ENCODE measurements at regions not wholly inside any gene's neighbourhood (a gene's known extent, or its start where the extent isn't known, plus 50 kb on each side); places are given as distances from the start of the nearest gene placed in this dataset.

DNA sequence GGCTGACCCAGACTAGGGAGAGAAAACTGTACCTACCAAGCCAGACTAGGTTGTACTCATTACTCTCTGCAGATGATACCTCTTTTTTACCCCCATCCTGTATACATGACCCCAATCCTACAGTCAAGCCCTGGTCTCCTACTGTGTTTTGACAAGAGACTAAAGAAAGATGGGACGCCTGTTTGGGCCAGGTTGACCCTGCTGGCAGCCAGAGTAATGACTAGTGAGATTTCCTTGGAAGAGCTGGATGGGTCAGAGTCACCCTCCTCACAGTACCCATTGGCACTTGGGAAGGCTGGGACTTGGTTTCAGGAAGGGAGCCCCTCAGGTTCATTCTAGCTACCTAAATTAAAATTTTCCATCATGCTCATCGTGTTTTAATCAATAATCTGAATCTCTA lies 89.7 kb upstream of the NR4A3 start:
- no peak for DNase-seq

DNA sequence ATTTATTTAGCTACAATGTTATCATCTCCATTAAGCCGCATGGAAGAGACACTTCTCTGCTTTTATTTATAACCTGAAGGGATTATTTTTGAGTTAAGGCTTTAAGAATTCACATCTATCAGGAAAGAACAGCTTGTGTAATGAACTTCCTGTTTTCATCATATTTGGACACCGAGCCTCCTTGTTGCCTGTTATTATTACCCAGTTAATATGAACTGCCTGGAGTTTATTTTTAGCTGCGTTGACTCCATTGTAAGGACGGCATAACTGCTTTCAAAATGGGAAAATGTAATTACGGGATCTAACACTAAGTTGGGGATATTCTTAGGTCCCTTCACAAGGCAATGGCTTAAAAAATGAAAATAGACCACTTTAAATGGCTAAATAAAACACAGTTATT lies 89.0 kb upstream of the NR4A3 start:
- no peak for DNase-seq

DNA sequence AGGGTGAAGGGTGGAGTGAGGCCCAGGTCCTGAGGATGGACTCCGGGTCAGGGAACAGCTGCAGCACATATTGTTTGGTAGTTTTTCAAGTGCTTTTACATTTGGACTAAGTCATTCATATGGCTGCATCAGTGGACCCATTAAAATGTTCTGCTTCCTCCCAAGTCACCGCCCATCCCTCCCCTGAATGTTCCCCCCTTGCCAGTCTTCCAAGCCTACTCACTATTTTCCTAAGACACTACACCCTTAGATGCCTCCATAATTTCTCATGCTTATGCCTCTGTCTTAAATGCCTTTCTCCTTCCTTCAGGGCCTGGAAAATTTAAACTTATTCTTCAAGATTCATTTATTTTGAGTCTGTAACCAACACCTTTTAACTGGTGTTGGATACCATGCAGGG lies 86.6 kb upstream of the NR4A3 start:
- no peak for DNase-seq

DNA sequence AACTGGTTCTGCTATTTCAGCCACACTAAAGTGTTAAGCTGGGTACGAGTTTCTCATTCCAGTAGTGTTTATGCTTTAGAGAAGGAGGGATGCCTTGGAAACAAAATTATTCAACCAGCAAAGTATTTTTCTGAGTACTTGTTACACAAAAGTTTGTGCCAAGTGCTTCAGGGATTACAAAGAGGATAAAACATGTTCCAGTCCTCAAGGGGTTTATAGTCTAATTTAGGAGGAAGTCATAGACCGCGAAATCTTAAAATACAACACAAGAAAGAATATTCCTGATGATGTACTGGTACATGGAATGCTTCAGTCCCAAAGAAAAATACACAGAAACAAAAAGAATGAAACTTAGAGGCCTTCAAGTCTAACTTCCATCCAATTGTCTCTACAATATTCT lies 85.4 kb upstream of the NR4A3 start:
- DNase-seq = no peak

DNA sequence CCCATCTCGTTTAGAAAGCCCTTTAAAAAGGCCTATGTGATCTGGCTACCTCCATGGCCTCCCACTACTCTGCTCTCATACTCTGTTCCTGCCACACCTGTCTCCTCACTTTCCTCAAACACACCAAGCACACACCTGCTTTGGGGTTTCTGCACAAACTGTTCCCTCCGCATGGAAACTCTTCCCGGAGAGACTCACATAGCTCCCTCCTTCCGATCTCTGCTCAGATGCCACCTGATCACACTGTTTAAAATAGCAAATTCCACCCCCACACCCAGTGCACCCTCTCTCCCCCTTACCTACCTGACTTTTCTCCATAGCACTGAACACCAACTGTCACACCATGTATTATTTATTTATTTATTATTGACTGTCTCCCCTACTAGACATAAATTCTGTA lies 84.0 kb upstream of the NR4A3 start:
- no peak for DNase-seq

DNA sequence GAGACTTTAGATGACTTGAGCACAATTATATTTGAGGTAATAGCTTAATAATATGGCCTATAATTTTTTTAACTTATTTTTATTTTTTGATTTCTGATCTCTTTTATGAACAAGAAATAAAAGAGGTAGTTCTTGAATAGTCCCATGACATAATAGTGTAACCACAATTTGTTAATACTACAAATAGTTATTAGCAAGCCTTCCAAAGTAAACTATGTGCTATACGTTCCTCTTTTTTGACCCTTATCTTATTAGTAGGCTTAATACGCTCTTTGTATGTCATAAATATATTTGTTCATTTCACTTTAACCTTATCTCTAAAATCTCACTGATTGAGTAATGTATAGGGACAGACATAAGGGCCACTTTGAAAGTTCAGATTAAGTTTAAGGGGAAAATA lies 78.7 kb upstream of the NR4A3 start:
- no peak for DNase-seq

DNA sequence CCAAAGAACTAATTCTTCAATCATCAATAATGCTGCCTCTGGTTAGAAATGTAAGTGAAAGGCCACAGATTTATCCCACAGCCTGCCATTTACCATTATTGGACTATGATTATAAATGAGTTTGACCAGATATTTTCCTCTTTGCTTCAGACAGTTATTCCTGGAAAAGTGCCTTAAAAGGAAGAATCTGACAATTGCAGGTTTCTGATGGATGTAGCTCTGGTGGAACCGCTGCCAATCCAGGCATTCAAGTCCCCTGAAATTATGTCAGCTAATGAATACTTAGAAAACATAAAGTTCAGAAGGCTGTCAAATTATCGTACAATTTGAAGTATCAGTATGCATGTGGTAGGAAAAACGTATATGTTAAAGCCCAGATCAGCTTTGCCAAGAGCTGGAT lies 78.2 kb upstream of the NR4A3 start:
- no peak for DNase-seq

DNA sequence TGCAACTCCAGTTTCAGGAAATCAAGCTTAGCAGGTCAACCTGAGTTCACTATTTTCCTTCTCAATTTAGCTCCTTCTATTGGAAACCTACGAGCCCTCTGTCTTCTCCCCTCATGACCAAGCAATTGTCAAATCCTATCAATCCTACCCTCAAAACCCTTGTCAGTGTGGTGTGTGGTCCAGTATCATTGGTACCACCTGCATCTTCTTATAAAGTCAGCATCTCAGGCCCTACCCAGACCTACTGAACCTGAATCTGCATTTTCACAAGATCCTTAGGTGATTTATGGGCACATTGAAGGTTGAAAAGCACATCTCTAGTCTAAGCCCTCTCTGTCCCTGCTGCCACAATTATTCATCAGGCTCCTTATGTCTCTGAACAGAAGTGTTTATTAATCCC lies 77.6 kb upstream of the NR4A3 start:
- no peak for DNase-seq

DNA sequence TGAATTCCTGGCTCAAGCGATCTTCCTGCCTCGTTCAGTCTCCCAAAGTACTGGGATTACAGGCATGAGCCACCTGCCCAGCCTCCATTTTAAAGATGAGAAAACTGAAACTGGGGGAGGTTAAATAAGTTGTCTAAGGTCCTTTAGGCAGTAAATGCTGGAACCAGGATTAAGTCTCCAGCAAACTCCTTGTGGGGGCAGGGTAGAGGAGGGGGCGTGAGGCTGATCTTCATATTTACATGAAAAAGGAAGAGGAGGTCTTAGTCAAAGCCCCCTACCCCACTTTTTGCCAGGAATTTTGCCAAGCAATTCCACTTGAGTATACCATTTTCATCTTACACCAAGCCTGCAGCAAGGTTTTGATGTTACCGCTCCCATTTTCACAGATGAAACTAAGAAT lies 76.6 kb upstream of the NR4A3 start:
- DNase-seq = no peak

DNA sequence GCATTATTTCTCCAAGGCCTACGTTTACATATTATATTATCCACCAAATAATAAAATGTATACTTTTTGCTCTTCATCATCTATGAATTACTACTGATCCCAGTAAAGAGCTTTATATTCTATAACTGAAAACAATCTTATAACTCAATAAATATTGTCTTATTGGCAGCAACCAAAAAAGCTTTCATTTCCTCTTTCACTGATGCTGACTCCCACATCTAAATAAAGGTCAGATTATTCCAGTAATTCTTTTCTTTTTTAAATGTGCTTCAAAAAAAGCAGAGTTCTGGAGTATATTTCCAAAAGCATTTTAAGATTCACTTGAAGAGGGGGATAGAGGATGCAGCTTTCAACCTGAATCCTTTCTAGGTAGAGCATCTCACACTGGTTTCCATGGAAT lies 75.3 kb upstream of the NR4A3 start:
- DNase-seq = no peak

DNA sequence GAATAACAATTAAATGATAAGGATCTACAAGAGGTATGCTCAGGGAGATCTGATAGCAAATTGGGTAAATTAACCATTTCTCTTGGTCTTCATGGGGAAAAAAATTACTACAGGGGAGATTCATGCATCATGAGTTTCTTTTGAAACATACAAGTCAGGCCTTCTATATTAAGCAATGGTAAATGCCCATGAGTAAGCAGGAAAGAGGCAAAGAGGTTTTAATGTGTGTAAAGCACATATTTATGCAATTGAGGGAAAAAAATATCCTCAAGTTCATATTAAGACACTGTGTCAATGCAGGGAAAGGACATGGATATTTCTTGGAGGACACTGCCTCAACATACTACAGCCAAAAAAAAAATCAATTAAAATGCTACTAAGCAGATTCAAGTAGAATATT lies 73.4 kb upstream of the NR4A3 start:
- DNase-seq = no peak

DNA sequence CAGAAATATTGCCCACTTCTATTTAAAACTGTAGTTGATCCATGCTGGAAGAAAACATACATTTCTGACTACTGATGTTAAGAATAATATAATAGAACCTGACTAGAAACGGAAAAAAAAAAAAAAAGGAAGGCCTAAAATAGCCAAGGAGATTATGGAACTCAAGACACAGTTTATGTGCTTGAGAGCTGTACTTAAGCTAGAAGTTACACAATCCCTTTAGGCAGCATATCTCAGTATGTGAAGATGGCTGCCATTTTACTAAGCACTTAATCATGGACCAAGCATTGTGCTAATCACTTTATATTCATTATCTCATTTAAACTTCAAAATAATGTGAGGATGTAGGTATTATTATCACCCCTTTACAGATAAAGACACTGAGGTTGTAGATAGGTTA lies 73.0 kb upstream of the NR4A3 start:
- no peak for DNase-seq

DNA sequence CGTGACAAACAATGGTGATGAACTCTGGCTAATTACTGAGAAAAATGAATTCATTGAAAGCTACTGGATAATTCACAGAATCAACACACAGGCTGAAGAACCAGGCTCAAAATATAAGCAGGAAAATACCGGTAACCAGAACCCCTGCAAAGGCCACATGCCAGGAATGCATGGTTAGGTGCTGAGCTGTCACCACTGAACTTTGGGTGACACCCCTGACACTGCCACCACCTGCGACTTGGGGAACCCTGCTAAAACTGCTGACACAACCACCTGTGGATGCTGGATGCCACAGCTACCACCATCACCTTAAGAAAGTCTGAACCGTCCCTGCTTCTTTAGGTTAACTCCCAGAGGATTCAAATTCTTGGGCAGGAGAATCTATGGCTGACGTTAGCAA lies 72.0 kb upstream of the NR4A3 start:
- DNase-seq = no peak

DNA sequence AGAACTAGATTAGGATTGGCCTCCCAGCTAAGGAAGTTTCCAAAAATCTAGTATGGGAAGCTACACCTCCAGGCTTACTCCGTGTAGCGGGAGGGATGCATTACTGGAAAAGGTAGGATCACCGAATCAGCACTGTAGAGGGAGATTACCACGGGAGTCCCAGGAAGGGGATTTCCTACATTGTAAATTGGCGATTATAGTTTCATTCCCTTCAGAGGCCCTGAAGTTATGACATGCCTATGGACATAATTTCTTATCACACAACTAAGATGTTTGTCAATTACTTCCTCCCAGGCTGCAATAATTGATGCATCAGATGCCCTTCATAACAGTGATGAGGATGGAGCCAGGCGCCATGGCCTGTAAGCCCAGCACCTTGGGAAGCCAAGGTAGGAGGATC lies 71.2 kb upstream of the NR4A3 start:
- no peak for DNase-seq

DNA sequence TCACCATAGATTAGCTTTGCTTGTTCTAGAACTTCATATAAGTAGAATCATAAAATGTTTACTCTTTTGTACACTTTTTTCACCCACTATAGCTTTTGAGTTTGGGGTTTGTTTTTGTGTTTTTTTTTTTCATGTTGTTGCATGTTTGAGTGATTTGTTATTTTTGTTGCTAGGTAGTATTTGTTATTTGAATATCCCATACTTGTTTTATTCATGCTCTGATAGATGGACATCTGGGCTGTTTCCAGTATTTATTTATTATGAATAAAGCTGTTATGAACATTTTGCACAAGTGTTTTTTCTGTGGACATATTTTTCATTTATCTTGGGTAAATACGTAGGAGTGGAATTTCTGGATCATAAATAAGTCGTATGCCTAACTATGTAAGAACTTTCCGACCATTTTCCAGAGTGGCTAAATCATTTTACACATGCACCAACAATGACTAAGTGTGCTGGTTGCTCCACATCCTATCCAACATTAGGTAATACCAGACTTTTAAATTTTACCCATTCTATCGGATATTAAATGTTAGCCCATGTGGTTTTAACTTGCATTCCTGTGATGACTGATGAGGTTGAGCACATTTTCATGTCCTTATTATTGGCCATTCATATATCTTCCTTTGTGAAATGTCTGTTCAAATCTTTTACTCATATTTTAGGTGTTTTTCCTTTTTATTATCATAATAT lies 69.1 kb upstream of the NR4A3 start:
- DNase-seq = no peak

DNA sequence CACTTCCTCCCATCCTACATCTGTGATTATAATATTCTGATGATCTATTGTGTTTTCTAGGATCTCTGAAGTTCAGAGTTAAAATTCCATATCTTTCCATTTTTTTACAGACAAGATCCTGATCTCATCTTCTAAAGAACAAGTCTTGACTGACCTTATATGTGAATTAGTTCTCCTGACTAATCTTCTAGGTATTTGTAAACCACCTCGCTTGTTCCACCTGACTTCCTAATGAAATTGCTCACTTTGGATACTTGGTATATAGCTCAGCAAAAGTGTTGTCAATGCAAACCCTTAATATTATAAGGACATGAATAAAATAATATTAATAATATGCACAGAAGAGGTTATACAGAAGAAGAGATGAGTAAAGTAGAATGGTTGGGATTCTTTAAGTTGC lies 68.2 kb upstream of the NR4A3 start:
- no peak for DNase-seq

DNA sequence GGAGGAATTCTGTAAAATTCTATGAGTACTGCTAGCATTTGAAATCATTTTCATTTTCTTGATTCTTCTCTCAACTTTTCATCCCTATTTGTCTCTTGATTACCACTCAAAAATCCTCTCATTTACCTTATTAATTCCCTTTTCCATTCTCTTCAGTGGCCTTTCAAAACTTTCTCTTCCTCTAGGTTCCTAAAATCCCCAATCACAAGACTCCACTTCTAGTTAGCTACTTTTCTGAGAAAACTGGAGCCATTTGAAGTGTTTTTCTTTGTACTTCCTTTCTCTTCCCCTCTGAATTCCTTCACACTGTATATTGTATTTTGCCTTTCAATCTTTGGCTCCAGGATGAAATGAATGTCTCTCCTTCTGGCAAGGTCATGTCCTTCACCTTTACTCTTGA lies 61.3 kb upstream of the NR4A3 start:
- DNase-seq = no peak

DNA sequence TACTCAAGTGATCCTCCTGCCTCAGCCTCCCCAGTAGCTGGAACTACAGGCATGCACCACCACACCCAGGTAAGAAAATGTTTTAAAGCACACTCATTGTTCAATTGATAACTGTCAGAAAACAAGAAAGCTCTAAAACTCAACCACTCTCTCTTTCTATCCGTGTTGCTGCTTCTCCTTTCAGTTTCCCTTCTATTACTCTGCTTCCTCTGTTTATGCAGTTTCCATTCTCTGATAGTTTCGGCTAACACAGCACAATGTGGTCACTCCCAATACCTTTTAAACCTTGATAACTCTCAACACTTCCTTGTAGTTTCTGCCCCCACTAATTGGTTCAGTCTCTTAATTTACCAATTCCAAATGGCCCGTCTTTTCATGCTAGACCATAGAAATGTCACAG lies 59.2 kb upstream of the NR4A3 start:
- DNase-seq = no peak

Measured in NCI-H1048 (cell line).